Suppressor macrophage (primary cell): ENCODE measurements at regions not wholly inside any gene's neighbourhood (a gene's known extent, or its start where the extent isn't known, plus 50 kb on each side); places are given as distances from the start of the nearest gene placed in this dataset.
"Not testable (repeated sequence)": the region's sequence is repeated elsewhere in the genome, so short reads cannot be mapped to it uniquely, and the experiment has no call there.

Experiments used
- DNase-seq, 4 experiments: peaks; one replicate each; pipeline ENCODE4 v3.0.0-alpha.2; 2020 to 2022

GRCh38 chr3:152667267-152667666, 167.7 kb upstream of the P2RY1 start:
- DNase-seq = no peak

- DNase-seq = no peak
Observed at GRCh38 chr3:152669560-152669959, 165.4 kb upstream of the P2RY1 start.

- peak in 1 of 4 experiments; percentile 4 for DNase-seq
Observed at GRCh38 chr3:152671446-152672319, 163.2 kb upstream of the P2RY1 start.

- no peak for DNase-seq
Observed at GRCh38 chr3:152672320-152672649, 162.6 kb upstream of the P2RY1 start.

- DNase-seq = no peak
Observed at GRCh38 chr3:152676810-152677379, 158.0 kb upstream of the P2RY1 start.

GRCh38 chr3:152677491-152677890, 157.4 kb upstream of the P2RY1 start:
- no peak for DNase-seq

- no peak for DNase-seq
Observed at GRCh38 chr3:152682477-152682876, 152.5 kb upstream of the P2RY1 start.

GRCh38 chr3:152683521-152683999, 151.4 kb upstream of the P2RY1 start:
- no peak for DNase-seq

GRCh38 chr3:152684279-152684678, 150.7 kb upstream of the P2RY1 start:
- no peak for DNase-seq

- DNase-seq = no peak
Observed at GRCh38 chr3:152688313-152688712, 146.6 kb upstream of the P2RY1 start.

- DNase-seq = not testable (repeated sequence)
Observed at GRCh38 chr3:152692326-152692725, 142.6 kb upstream of the P2RY1 start.

- not testable (repeated sequence) for DNase-seq
Observed at GRCh38 chr3:152693521-152694250, 141.2 kb upstream of the P2RY1 start.

GRCh38 chr3:152695840-152696239, 139.1 kb upstream of the P2RY1 start:
- peak in 2 of 4 experiments; percentile 2 to 6 for DNase-seq

- DNase-seq = no peak
Observed at GRCh38 chr3:152696962-152697361, 138.0 kb upstream of the P2RY1 start.

GRCh38 chr3:152703245-152703890, 131.6 kb upstream of the P2RY1 start:
- peak; percentile 25 to 71 (median 63) for DNase-seq

- no peak for DNase-seq
Observed at GRCh38 chr3:152706991-152707713, 127.8 kb upstream of the P2RY1 start.

GRCh38 chr3:152709659-152710058, 125.3 kb upstream of the P2RY1 start:
- no peak for DNase-seq

- no peak for DNase-seq
Observed at GRCh38 chr3:152710549-152710948, 124.4 kb upstream of the P2RY1 start.

- DNase-seq = no peak
Observed at GRCh38 chr3:152713989-152714388, 120.9 kb upstream of the P2RY1 start.

GRCh38 chr3:152714507-152714906, 120.4 kb upstream of the P2RY1 start:
- DNase-seq = no peak

- DNase-seq = no peak
Observed at GRCh38 chr3:152717252-152717651, 117.7 kb upstream of the P2RY1 start.

GRCh38 chr3:152718810-152719209, 116.1 kb upstream of the P2RY1 start:
- DNase-seq = peak in 2 of 4 experiments; percentile 16 to 29
